IMR-90 (cell line): ENCODE measurements at regions not wholly inside any gene's neighbourhood (a gene's known extent, or its start where the extent isn't known, plus 50 kb on each side); places are given as distances from the start of the nearest gene placed in this dataset.

ENCODE experiments used
- ATAC-seq: fragments of 200-7000 bp; cut with Tn5 transposase; 2 replicates; pipeline ENCODE4 v1.9.1; 2020; ENCODE audit warnings: low read depth, mild to moderate bottlenecking, moderate library complexity
- BruUV-seq: library from RNA; stranded (reverse); fragments of 400-500 nt; replicated peaks from 2 replicates; lab custom pipeline; 2021; lab: Mats Ljungman, UMichigan
- CTCF ChIA-PET: fragments of 300-600 bp; formaldehyde crosslinking; extraction: SDS; loops from one replicate; lab custom pipeline; 2021; ENCODE audit warnings: antibody characterized with exemption; lab: Yijun Ruan, JAX
- POLR2A ChIA-PET: fragments of 300-600 bp; sonication (Branson Sonifier 250); formaldehyde crosslinking; loops from one replicate; lab custom pipeline; 2022; ENCODE audit warnings: antibody characterized with exemption; ENCODE audit not compliant: unreplicated experiment; lab: Charles Lee
- DNase-seq: peaks from one replicate; pipeline ENCODE4 v3.0.0; 2013
- H2AFZ ChIP-seq: replicated peaks from 2 replicates; pipeline ENCODE3; 2013; ENCODE audit warnings: low read length, mild to moderate bottlenecking; ENCODE audit not compliant: poor library complexity
- H2AK5ac ChIP-seq: 2 replicates; pipeline ENCODE4 v1.6.1; 2013; ENCODE audit warnings: low read depth, low read length, inconsistent platforms
- H2AK9ac ChIP-seq: replicated peaks from 2 replicates; pipeline ENCODE3; 2013; ENCODE audit warnings: mild to moderate bottlenecking, low read depth, low read length, moderate library complexity; ENCODE audit not compliant: poor library complexity
- H2BK120ac ChIP-seq: 2 replicates; pipeline ENCODE4 v1.6.1; 2013; ENCODE audit warnings: low read depth, low read length, inconsistent platforms
- H2BK15ac ChIP-seq: 3 replicates; pipeline ENCODE4 v1.6.1; 2013; ENCODE audit warnings: low read depth, low read length, inconsistent platforms
- H2BK20ac ChIP-seq: 2 replicates; pipeline ENCODE4 v1.6.1; 2013; ENCODE audit warnings: low read depth, mild to moderate bottlenecking, inconsistent platforms, low read length, moderate library complexity
- H2BK5ac ChIP-seq: 2 replicates; pipeline ENCODE4 v1.6.1; 2013; ENCODE audit warnings: mild to moderate bottlenecking, low read depth, low read length, inconsistent platforms; ENCODE audit not compliant: poor library complexity, severe bottlenecking
- H3K14ac ChIP-seq: replicated peaks from 2 replicates; pipeline ENCODE4 v1.6.1; 2013; ENCODE audit warnings: low read depth, low read length, inconsistent platforms
- H3K18ac ChIP-seq: 2 replicates; pipeline ENCODE4 v1.6.1; 2013; ENCODE audit warnings: low read depth, low read length, control low read depth
- H3K23ac ChIP-seq: 2 replicates; pipeline ENCODE4 v1.6.1; 2013; ENCODE audit warnings: low read depth, low read length, inconsistent platforms
- H3K27ac ChIP-seq: 2 replicates; pipeline ENCODE4 v1.5.1; 2013; ENCODE audit warnings: mild to moderate bottlenecking, control low read depth, low read length; ENCODE audit not compliant: insufficient read depth
- H3K27me3 ChIP-seq: 2 replicates; pipeline ENCODE4 v1.6.1; 2013; ENCODE audit warnings: low read length; ENCODE audit not compliant: control insufficient read depth, insufficient read depth
- H3K36me3 ChIP-seq: 2 replicates; pipeline ENCODE4 v1.6.1; 2013; ENCODE audit warnings: low read length, mixed read lengths; ENCODE audit not compliant: control insufficient read depth, insufficient read depth
- H3K4ac ChIP-seq: 2 replicates; pipeline ENCODE4 v1.6.1; 2013; ENCODE audit warnings: low read depth, low read length, inconsistent platforms
- H3K4me1 ChIP-seq: 2 replicates; pipeline ENCODE4 v1.6.1; 2013; ENCODE audit warnings: low read length, mixed read lengths; ENCODE audit not compliant: control insufficient read depth, insufficient read depth
- H3K4me2 ChIP-seq: 2 replicates; pipeline ENCODE4 v1.6.1; 2013; ENCODE audit warnings: low read depth, mild to moderate bottlenecking, control low read depth, low read length, moderate library complexity
- H3K4me3 ChIP-seq: 2 replicates; pipeline ENCODE4 v1.5.1; 2013; ENCODE audit warnings: low read depth, mild to moderate bottlenecking, control low read depth, low read length, moderate library complexity; ENCODE audit not compliant: insufficient read depth
- H3K56ac ChIP-seq: 2 replicates; pipeline ENCODE4 v1.6.1; 2013; ENCODE audit warnings: low read length, inconsistent platforms; ENCODE audit not compliant: insufficient read depth; ENCODE audit errors: extremely low read depth
- H3K79me1 ChIP-seq, 2 experiments: 2 replicates each; pipeline ENCODE4 v1.6.1; 2013; ENCODE audit warnings: low read length in 2 of 2, inconsistent platforms in 1 of 2, low read depth in 1 of 2
- H3K9ac ChIP-seq: 2 replicates; pipeline ENCODE4 v1.6.1; 2013; ENCODE audit warnings: low read depth, low read length, control low read depth
- H3K9me1 ChIP-seq: 2 replicates; pipeline ENCODE4 v1.6.1; 2013; ENCODE audit warnings: low read length, inconsistent platforms; ENCODE audit not compliant: insufficient read depth
- H3K9me3 ChIP-seq: 2 replicates; pipeline ENCODE4 v1.6.1; 2013; ENCODE audit warnings: low read length; ENCODE audit not compliant: control insufficient read depth, insufficient read depth
- H4K20me1 ChIP-seq: 2 replicates; pipeline ENCODE4 v1.6.1; 2013; ENCODE audit warnings: low read length, inconsistent platforms; ENCODE audit not compliant: insufficient read depth
- H4K5ac ChIP-seq: 2 replicates; pipeline ENCODE4 v1.6.1; 2013; ENCODE audit warnings: mild to moderate bottlenecking, low read depth, low read length, control low read depth
- H4K8ac ChIP-seq, 2 experiments: 2 replicates each; pipeline ENCODE4 v1.6.1; 2013; ENCODE audit warnings: low read depth in 2 of 2, low read length in 2 of 2, control low read depth in 1 of 2, inconsistent platforms in 1 of 2
- H4K91ac ChIP-seq: 2 replicates; pipeline ENCODE4 v1.6.1; 2013; ENCODE audit warnings: low read depth, low read length, inconsistent platforms; ENCODE audit not compliant: insufficient read depth
- CEBPB ChIP-seq: IDR thresholded peaks from 2 replicates; pipeline ENCODE4 v1.6.1; 2012; ENCODE audit warnings: low read depth, low read length, improper control_type of control experiment
- MAFK ChIP-seq: IDR thresholded peaks from 2 replicates; pipeline ENCODE4 v1.6.1; 2012; ENCODE audit warnings: low read depth, low read length, improper control_type of control experiment
- MXI1 ChIP-seq: IDR thresholded peaks from 2 replicates; pipeline ENCODE4 v1.6.1; 2012; ENCODE audit warnings: low read depth, mild to moderate bottlenecking, low read length, moderate library complexity, borderline replicate concordance
- NFE2L2 ChIP-seq: fragments of 150-350 bp; IDR thresholded peaks from 2 replicates; pipeline ENCODE4 v1.6.1; 2016; ENCODE audit warnings: low read depth, mild to moderate bottlenecking, low read length
- RCOR1 ChIP-seq: IDR thresholded peaks from 2 replicates; pipeline ENCODE4 v1.6.1; 2012; ENCODE audit warnings: mild to moderate bottlenecking, low read length, improper control_type of control experiment; ENCODE audit not compliant: insufficient replicate concordance
- USF2 ChIP-seq: fragments of 150-350 bp; IDR thresholded peaks from 2 replicates; pipeline ENCODE4 v1.6.1; 2017; ENCODE audit warnings: mild to moderate bottlenecking, antibody characterized with exemption, low read length, low read depth
- dilution Hi-C: fragments of 300-500 bp; cut with HindIII; formaldehyde crosslinking; loops from one replicate; pipeline ENCODE4 v1.14.3; 2018; ENCODE audit warnings: low sequenced_read_pairs; ENCODE audit not compliant: unreplicated experiment
- in situ Hi-C: fragments of 300-500 bp; cut with MboI; formaldehyde crosslinking; loops from 3 replicates; pipeline ENCODE4 v1.14.3; 2019; ENCODE audit warnings: low sequenced_read_pairs, inconsistent platforms, mixed read lengths
- intact Hi-C: fragments of 100-400 bp; cut with micrococcal nuclease; formaldehyde crosslinking; loops from 2 replicates; pipeline ENCODE4 v1.10.0; 2022

GRCh38 chr2:107582487-107582886 lies 244.2 kb upstream of the RGPD4 start:
- Histone ChIP-seq H2AFZ (no peak overlapping the region), H4K20me1 (no peaks in the 10 kb centered on the region), H3K23ac (no peak overlapping the region), H3K9me1 (no peaks in the 10 kb centered on the region), H4K91ac (no peak overlapping the region), H3K9ac (no peak overlapping the region), H2BK120ac (no peak overlapping the region), H3K4ac (no peak overlapping the region), H2BK20ac (no peak overlapping the region), H2BK5ac (no peak overlapping the region), H4K5ac (no peak overlapping the region), H3K18ac (no peak overlapping the region), H4K8ac (no peak overlapping the region), H3K79me1 (no peaks in the 10 kb centered on the region), H3K4me1 (peaks cover 2% of the 10 kb centered on the region; the same call in 1 of the 2 replicates), H3K27ac (no peak overlapping the region), H3K14ac (no peak overlapping the region), H3K4me3 (no peak overlapping the region), H2AK9ac (no peak overlapping the region), H3K56ac (no peak overlapping the region), H3K27me3 (no peaks in the 10 kb centered on the region), H2AK5ac (no peak overlapping the region), H2BK15ac (no peak overlapping the region), H3K4me2 (no peak overlapping the region), H3K36me3 (no peaks in the 10 kb centered on the region), H3K9me3 (no peaks in the 10 kb centered on the region)
- intact Hi-C loops: no loop called here
- in situ Hi-C loops: no loop called here
- CTCF ChIA-PET: no interaction called here
- ATAC-seq (no peak), DNase-seq (no peak)
- dilution Hi-C loops: no loop called here
- no TSS peak for BruUV-seq
- no peak for TF ChIP-seq RCOR1
- no peak for TF ChIP-seq NFE2L2
- TF ChIP-seq MAFK: no peak
- TF ChIP-seq MXI1: no peak
- no peak for TF ChIP-seq CEBPB
- TF ChIP-seq USF2: no peak
- POLR2A ChIA-PET: no interaction called here
